Renal pelvis (tissue), 1 donor: ENCODE measurements at regions not wholly inside any gene's neighbourhood (a gene's known extent, or its start where the extent isn't known, plus 50 kb on each side); places are given as distances from the start of the nearest gene placed in this dataset.

ENCODE experiments used
- DNase-seq: peaks from one replicate; pipeline ENCODE4 v3.0.0-alpha.2; 2013

DNA sequence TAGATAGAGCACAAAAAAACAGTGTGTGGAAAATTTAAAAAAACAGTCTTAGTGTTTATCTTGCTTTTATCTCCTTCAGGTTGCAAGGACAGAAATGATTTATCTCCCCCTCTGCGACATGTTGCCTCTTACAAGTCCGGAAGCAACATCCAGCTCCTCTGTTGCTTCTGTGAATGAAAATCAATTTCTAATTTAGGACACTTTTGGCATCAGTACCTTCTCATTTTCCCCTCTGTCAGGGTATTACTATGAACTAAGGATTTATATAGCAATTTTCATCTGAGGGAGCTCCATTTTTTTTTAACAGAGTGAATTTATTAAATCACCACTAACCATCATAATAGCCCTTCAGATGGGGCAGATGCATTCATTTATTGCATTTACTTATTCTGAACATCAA is 116.6 kb upstream of the PLXNC1 start:
- DNase-seq, result no peak

DNA sequence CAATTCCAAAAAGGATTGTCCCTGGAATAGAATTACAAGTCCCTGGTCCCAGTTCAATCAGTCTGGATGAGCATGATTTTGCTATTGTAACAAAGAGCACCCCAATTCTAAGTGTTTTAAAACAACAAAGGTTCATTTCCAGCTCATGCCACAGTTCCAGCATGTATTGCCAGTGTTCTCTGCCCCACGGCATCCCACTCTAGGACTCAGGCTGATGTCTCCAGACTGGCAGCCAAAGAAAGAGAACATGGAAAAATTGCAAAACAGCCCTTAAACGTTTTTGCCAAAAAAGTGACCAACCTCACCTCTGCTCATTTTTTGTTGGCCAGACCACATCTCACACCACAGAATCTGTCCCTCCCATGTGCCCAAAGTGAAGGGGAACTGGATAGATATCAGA is 116.0 kb upstream of the PLXNC1 start:
- no peak for DNase-seq

- no peak for DNase-seq
These were observed 115.3 kb upstream of the PLXNC1 start for GRCh38 chr12:94033101-94033500.

DNA sequence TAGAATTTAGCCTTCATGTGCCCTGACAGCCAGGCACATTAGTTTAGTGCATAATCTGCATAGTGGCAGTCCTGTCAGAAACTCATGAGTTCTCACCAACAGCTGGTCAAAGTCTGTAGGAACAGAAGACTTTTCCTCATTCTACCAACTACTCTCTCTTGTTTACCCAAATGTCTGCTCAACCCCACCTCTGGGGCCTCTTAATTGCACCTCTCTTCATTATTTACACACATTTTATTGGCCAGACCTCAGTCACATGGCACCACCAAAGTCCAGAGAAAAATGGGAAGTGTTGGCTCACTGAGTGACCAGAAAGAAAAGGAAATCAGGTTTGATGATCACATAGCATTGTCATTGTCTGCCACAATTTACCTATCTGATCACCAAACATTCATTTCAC is 114.6 kb upstream of the PLXNC1 start:
- DNase-seq, result no peak

DNA sequence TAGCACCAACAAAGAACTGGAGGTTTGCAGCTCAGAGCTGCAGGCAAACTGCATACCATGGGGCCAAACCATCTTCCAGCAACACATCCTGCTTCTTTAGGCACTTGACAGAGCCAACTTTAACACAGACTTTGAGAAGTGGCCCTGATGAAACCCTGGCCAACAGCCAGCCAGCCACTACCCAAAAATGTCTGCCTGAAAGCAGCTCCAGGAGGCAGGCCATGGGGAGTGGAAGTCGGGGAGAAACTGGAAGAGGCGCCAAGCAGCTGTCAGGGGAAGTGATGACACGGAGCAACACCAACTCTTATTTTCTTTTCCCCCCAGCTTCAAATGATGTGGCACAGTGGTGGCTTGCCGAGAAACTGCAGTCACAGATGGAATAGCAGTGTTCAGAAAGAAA is 110.9 kb upstream of the PLXNC1 start:
- no peak for DNase-seq

- no peak for DNase-seq
These were observed 109.8 kb upstream of the PLXNC1 start for GRCh38 chr12:94038605-94039004.

GRCh38 chr12:94039199-94039840 is 109.1 kb upstream of the PLXNC1 start:
- DNase-seq, result no peak

DNA sequence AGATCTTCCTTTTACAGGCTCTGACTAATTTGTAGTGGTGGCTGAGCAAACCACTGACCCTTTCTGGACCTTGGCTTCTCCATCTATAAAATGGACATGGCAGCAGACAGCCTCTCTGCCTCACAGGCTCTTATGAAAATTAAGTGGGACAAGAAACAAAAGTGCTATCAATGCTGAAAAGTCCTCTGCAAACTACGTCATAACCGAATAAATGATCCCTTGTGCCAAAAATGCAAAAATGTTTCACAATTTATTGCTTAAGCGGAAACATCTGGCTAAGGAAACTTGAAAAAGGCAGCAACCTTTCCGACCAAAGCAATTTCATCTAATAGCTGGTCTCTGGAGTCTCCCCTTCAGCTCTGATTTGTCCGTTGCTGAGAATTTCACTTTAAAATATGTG is 108.5 kb upstream of the PLXNC1 start:
- DNase-seq, result no peak

GRCh38 chr12:94041850-94042249 is 106.5 kb upstream of the PLXNC1 start:
- no peak for DNase-seq

GRCh38 chr12:94042321-94042720 is 106.1 kb upstream of the PLXNC1 start:
- DNase-seq, result no peak

- no peak for DNase-seq
These were observed 101.6 kb upstream of the PLXNC1 start for GRCh38 chr12:94046626-94047410.

DNA sequence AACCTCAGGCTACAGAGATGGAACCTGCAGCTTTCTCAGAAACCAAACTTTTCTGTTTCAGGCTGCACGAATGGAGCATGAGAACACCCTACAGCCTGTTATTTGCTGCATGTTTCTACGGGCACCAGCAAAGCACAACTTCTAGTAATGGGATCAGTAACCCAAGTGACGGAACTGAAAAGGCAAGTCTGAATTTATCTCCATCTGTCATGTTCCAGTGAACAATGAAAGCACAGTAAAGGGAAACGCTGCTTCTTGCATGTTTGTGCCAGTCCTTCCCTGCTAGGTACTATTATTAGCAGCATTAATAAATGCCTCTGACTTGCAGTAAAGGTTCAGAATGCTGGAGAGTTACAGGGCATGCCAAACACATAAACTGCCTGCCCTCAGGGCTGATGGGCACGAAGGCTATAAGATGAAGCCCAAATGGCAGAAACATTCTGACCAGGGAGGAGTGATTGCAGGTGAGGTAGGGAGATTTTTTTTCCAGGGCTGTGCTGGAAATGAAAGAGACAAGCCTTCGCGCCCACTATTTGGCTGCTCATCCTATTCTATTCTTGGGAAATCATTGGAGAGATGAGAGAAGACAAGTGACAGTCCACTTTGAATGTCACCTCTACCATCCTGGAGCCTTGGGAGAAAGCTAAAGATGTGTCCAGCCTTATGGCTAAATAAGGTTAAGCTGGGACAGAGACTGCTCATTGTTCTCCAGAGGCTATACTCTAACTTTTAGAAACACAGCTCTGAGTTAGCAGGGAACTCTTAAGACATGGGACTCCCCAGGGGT is 100.4 kb upstream of the PLXNC1 start:
- DNase-seq, result peak; percentile 44

GRCh38 chr12:94048757-94049156 is 99.6 kb upstream of the PLXNC1 start:
- no peak for DNase-seq

GRCh38 chr12:94049718-94050117 is 98.7 kb upstream of the PLXNC1 start:
- DNase-seq, result no peak

GRCh38 chr12:94053676-94054075 is 94.7 kb upstream of the PLXNC1 start:
- no peak for DNase-seq

DNA sequence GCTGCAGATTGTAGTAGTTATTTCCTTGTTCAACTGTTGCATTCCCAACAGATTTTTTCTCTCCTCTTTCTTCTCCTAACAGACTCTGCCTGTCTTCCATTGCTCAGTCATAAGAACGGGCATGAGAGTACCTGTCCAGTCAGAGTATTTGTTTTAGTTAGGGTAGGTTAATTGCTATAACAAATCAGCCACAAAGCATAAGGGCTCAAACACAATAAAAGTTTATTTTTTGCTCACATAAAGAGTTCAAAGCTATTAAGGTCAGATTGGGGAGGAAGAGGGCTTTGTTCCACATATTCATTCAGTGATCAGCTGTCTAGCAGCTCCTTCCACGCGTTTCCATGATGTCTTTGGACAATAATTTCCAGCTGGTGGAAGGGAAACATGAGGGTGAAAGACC is 92.8 kb upstream of the PLXNC1 start:
- no peak for DNase-seq

- DNase-seq, result no peak
These were observed 91.8 kb upstream of the PLXNC1 start for GRCh38 chr12:94056419-94057158.

GRCh38 chr12:94057262-94058151 is 90.9 kb upstream of the PLXNC1 start:
- DNase-seq, result no peak

DNA sequence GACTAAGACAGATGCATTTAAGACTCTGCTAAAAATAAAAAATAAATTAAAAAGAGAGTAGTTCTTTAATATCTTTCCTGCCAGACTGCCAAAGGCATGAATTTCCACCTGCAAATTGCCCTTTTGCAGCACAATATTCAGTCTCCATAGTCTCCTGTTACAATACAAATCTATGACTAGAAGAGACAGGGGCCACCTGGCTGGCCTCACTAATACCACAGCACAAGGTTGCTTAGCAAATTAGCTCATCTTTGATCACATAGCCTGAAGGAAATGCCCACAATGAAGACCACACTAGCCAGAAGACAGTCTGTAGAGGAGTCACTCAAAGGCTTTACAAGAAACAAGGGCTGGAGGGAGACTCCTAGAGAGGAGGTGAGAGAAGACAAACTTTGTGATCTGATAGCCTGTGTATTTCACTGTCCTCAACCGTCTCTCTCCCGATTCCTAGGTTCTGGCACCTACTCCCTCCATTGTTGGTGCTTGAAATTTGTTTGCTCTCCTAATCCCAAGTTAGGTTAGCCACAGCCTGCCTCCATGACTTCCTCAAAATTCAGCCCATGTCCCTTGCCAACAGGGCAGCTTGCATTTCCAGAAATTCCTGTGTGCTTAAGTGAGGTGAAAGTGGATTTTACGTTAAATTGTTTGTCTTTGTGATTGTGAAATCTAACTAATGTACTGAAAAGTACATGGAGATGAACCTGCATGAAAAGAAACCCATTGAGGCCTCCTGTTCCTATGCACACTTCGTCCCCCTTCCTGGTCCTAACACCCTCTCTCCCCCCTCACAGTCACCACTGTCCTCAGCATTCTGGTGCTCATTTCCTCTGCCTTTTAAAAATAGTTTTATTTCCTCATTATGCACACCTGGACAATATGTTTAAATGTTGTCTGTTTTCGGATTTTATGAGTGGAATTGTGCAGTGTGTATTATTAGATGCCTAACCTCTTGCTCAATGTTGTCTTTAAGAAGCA is 88.7 kb upstream of the PLXNC1 start:
- DNase-seq, result no peak

DNA sequence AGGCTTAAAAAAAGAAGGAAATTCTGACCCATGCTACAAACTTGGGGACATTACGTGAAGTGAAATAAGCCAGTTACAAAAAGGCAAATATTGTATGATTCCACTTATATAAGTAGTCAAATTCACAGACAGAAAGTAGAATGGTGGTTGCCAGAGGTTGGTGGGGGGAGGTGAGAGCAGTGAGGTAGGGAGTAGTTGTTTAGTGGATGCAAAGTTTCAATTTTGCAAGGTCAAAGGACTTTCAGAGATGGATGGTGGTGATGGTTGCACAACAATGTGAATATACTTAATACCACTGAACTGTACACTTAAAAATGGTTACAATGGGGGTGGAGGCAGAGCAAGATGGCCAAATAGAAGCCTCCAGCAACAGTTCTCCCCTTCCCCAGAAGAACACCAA is 86.2 kb upstream of the PLXNC1 start:
- DNase-seq, result no peak
